GM23248 (cell line): ENCODE measurements at regions not wholly inside any gene's neighbourhood (a gene's known extent, or its start where the extent isn't known, plus 50 kb on each side); places are given as distances from the start of the nearest gene placed in this dataset.

Source experiments
- EZH2 ChIP-seq: fragments of 200-600 bp; sonication (generic); IDR thresholded peaks from 2 replicates; pipeline ENCODE4 v1.6.1; 2018; ENCODE audit warnings: antibody characterized with exemption, mild to moderate bottlenecking; ENCODE audit not compliant: insufficient read depth, poor library complexity, severe bottlenecking
- EZH2phosphoT487 ChIP-seq: fragments of 200-600 bp; sonication (generic); IDR thresholded peaks from 2 replicates; pipeline ENCODE4 v1.6.1; 2018; ENCODE audit warnings: antibody characterized with exemption, moderate library complexity, mild to moderate bottlenecking, low read depth; ENCODE audit not compliant: insufficient read depth

DNA sequence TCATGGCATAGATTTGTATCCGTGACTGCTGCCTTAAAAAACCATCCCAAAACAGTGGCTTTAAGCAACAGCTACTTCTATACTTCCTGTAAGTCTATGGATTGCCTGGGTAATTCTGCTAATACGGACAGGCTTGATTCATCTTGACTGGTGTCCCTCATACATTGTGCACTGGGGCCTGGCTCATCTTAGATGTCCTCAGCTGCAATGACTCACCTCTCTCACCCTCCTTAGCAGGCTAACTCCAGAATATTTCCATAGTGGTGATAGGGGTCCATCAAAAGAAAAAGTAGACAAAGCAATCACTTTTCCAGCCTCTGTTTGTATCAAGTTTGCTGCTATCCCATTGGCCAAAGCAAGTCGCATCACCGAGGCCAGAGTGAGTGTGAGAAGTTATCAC, 409.1 kb upstream of the KAZN start:
- TF ChIP-seq EZH2phosphoT487 (no peak), EZH2 (no peak)
